Suprapubic skin (tissue), 4 donors: ENCODE measurements at regions not wholly inside any gene's neighbourhood (a gene's known extent, or its start where the extent isn't known, plus 50 kb on each side); places are given as distances from the start of the nearest gene placed in this dataset.

Experiments
- DNase-seq, 2 donors: peaks; one replicate each; pipeline ENCODE4 v3.0.0-alpha.2; 2019; ENCODE audit warnings: low spot score in 2 of 2
- H3K27ac ChIP-seq: fragments of 200-600 bp; sonication (generic); one replicate; pipeline ENCODE4 v1.5.1; 2019
- H3K27me3 ChIP-seq: fragments of 200-600 bp; sonication (generic); one replicate; pipeline ENCODE4 v1.5.1; 2019
- H3K36me3 ChIP-seq: fragments of 200-600 bp; sonication (generic); one replicate; pipeline ENCODE4 v1.5.1; 2019
- H3K4me1 ChIP-seq: fragments of 200-600 bp; sonication (generic); one replicate; pipeline ENCODE4 v1.5.1; 2019
- H3K4me3 ChIP-seq: fragments of 200-600 bp; sonication (generic); one replicate; pipeline ENCODE4 v1.5.1; 2019; ENCODE audit warnings: mild to moderate bottlenecking
- H3K9me3 ChIP-seq: fragments of 200-600 bp; sonication (generic); one replicate; pipeline ENCODE4 v1.5.1; 2019
- EP300 ChIP-seq: sonication (generic); formaldehyde crosslinking; IDR thresholded peaks from one replicate; pipeline ENCODE4 v1.6.1; 2017; ENCODE audit warnings: antibody characterized with exemption
- POLR2A ChIP-seq, 2 donors: fragments of 450-650 bp; IDR thresholded peaks; one replicate each; pipeline ENCODE4 v1.6.1; 2017; ENCODE audit warnings: antibody characterized with exemption in 2 of 2, mild to moderate bottlenecking in 2 of 2, moderate library complexity in 2 of 2
- POLR2AphosphoS5 ChIP-seq, 3 donors: sonication (generic); formaldehyde crosslinking; IDR thresholded peaks; one replicate each; pipeline ENCODE4 v1.6.1; 2017; ENCODE audit warnings: antibody characterized with exemption in 3 of 3
- WGBS: methylation state at CpG from one replicate; pipeline ENCODE4 v1.1.5; 2018; 5-methylcytosine and 5-hydroxymethylcytosine counted together
- TF ChIP-seq, protein P1 (sequence below), 2 donors: fragments of 200-600 bp in 1 of 2; fragments of 450-650 bp in 1 of 2; sonication (generic) in 1 of 2; IDR thresholded peaks; one replicate each; pipeline ENCODE4 v1.5.1; 2016 to 2019; ENCODE audit warnings: antibody characterized with exemption in 2 of 2, mild to moderate bottlenecking in 1 of 2, moderate library complexity in 1 of 2

DNA sequence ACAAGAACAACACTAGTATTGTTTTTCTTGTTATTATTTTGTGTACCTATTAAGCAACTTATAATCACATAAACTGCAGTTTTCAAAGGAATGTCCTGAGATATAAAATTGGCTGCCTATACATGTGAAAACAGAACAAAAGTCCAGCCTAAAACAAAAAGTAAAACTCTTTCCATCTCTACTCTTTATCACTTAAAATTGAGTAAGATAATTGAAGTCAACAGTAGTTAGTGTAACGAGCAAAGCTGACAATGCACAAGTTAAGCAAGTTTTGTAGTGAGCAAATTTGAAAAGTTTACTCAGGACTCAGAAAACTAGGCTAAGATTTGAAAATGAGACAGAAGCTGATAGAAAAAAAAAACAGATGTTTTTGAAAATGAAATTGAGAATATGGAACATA is 941.4 kb upstream of the MAN1A1 start:
- Histone ChIP-seq H3K9me3 (no peaks in the 10 kb centered on the region), H3K27me3 (no peaks in the 10 kb centered on the region), H3K4me1 (no peaks in the 10 kb centered on the region), H3K27ac (no peak overlapping the region), H3K4me3 (no peak overlapping the region), H3K36me3 (no peaks in the 10 kb centered on the region)
- WGBS = 47% methylated on average over 1 of the region's 1 CpG
- TF ChIP-seq POLR2A (IDR thresholded peaks at IDR 0.05) = no peak
- no peak for TF ChIP-seq EP300
- TF ChIP-seq, protein P1, sequence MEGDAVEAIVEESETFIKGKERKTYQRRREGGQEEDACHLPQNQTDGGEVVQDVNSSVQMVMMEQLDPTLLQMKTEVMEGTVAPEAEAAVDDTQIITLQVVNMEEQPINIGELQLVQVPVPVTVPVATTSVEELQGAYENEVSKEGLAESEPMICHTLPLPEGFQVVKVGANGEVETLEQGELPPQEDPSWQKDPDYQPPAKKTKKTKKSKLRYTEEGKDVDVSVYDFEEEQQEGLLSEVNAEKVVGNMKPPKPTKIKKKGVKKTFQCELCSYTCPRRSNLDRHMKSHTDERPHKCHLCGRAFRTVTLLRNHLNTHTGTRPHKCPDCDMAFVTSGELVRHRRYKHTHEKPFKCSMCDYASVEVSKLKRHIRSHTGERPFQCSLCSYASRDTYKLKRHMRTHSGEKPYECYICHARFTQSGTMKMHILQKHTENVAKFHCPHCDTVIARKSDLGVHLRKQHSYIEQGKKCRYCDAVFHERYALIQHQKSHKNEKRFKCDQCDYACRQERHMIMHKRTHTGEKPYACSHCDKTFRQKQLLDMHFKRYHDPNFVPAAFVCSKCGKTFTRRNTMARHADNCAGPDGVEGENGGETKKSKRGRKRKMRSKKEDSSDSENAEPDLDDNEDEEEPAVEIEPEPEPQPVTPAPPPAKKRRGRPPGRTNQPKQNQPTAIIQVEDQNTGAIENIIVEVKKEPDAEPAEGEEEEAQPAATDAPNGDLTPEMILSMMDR (IDR thresholded peaks at IDR 0.05) = no peak
- no peak for TF ChIP-seq POLR2AphosphoS5 (IDR thresholded peaks at IDR 0.05)
- DNase-seq = no peak

- Histone ChIP-seq H3K4me1 (no peaks in the 10 kb centered on the region), H3K4me3 (no peak overlapping the region), H3K9me3 (no peaks in the 10 kb centered on the region), H3K27me3 (no peaks in the 10 kb centered on the region), H3K27ac (no peak overlapping the region), H3K36me3 (no peaks in the 10 kb centered on the region)
- DNase-seq = no peak
- no peak for TF ChIP-seq POLR2AphosphoS5 (IDR thresholded peaks at IDR 0.05)
- no peak for TF ChIP-seq POLR2A (IDR thresholded peaks at IDR 0.05)
- TF ChIP-seq, protein P1 (IDR thresholded peaks at IDR 0.05) = no peak
- TF ChIP-seq EP300 = no peak
- 87% methylated on average over 2 of the region's 2 CpGs for WGBS
Observed at GRCh38 chr6:120282005-120282404, 932.4 kb upstream of the MAN1A1 start.

GRCh38 chr6:120279466-120280167 is 930.1 kb upstream of the MAN1A1 start:
- TF ChIP-seq POLR2A (IDR thresholded peaks at IDR 0.05) (no peak), POLR2AphosphoS5 (IDR thresholded peaks at IDR 0.05) (no peak), EP300 (no peak)
- TF ChIP-seq, protein P1 (IDR thresholded peaks at IDR 0.05) = no peak
- no peak overlapping the region for H3K4me3 ChIP-seq
- H3K9me3 ChIP-seq = no peaks in the 10 kb centered on the region
- 48% methylated on average over 4 of the region's 4 CpGs for WGBS
- no peaks in the 10 kb centered on the region for H3K4me1 ChIP-seq
- DNase-seq = no peak
- no peak overlapping the region for H3K27ac ChIP-seq
- no peaks in the 10 kb centered on the region for H3K36me3 ChIP-seq
- H3K27me3 ChIP-seq = no peaks in the 10 kb centered on the region

- H3K27ac ChIP-seq = no peak overlapping the region
- H3K4me1 ChIP-seq = no peaks in the 10 kb centered on the region
- H3K4me3 ChIP-seq = no peak overlapping the region
- H3K36me3 ChIP-seq = no peaks in the 10 kb centered on the region
- no peaks in the 10 kb centered on the region for H3K9me3 ChIP-seq
- no peak for DNase-seq
- TF ChIP-seq, protein P1 (IDR thresholded peaks at IDR 0.05) = no peak
- TF ChIP-seq POLR2AphosphoS5 (IDR thresholded peaks at IDR 0.05) (no peak), EP300 (no peak), POLR2A (IDR thresholded peaks at IDR 0.05) (no peak)
- WGBS = 38% methylated on average over 2 of the region's 2 CpGs
- no peaks in the 10 kb centered on the region for H3K27me3 ChIP-seq
Observed at GRCh38 chr6:120278689-120279396, 929.3 kb upstream of the MAN1A1 start.

GRCh38 chr6:120274547-120274946 is 925.0 kb upstream of the MAN1A1 start:
- Histone ChIP-seq H3K27ac (no peak overlapping the region), H3K4me3 (no peak overlapping the region), H3K27me3 (no peaks in the 10 kb centered on the region), H3K36me3 (no peaks in the 10 kb centered on the region), H3K9me3 (peaks cover 5% of the 10 kb centered on the region), H3K4me1 (no peaks in the 10 kb centered on the region)
- no peak for DNase-seq
- TF ChIP-seq, protein P1 (IDR thresholded peaks at IDR 0.05) = no peak
- TF ChIP-seq EP300 (no peak), POLR2A (IDR thresholded peaks at IDR 0.05) (no peak), POLR2AphosphoS5 (IDR thresholded peaks at IDR 0.05) (no peak)
- 82% methylated on average over 2 of the region's 2 CpGs for WGBS
